Parathyroid adenoma (tissue), 2 donors: ENCODE measurements at regions not wholly inside any gene's neighbourhood (a gene's known extent, or its start where the extent isn't known, plus 50 kb on each side); places are given as distances from the start of the nearest gene placed in this dataset.

Experiments used
- H2AFZ ChIP-seq: fragments of 300-600 bp; sonication (generic); one replicate; pipeline ENCODE4 v1.7.0; 2017; ENCODE audit warnings: antibody characterized with exemption, mild to moderate bottlenecking
- H3K27ac ChIP-seq: fragments of 300-600 bp; sonication (generic); one replicate; pipeline ENCODE4 v1.7.0; 2017
- H3K27me3 ChIP-seq: fragments of 300-600 bp; sonication (generic); one replicate; pipeline ENCODE4 v1.7.0; 2017; ENCODE audit warnings: low read length; ENCODE audit not compliant: control insufficient read depth, insufficient read depth
- H3K36me3 ChIP-seq: fragments of 300-600 bp; sonication (generic); one replicate; pipeline ENCODE4 v1.7.0; 2017; ENCODE audit warnings: low read length; ENCODE audit not compliant: control insufficient read depth, insufficient read depth
- H3K4me1 ChIP-seq: fragments of 300-600 bp; sonication (generic); one replicate; pipeline ENCODE4 v1.7.0; 2017; ENCODE audit warnings: control low read depth
- H3K4me2 ChIP-seq: fragments of 300-600 bp; sonication (generic); one replicate; pipeline ENCODE4 v1.7.0; 2017; ENCODE audit warnings: low read length
- H3K4me3 ChIP-seq: fragments of 300-600 bp; sonication (generic); one replicate; pipeline ENCODE4 v1.7.0; 2017; ENCODE audit warnings: low read depth, low read length
- H3K79me2 ChIP-seq: fragments of 300-600 bp; sonication (generic); one replicate; pipeline ENCODE4 v1.7.0; 2017; ENCODE audit warnings: control low read depth
- H3K9ac ChIP-seq: fragments of 300-600 bp; sonication (generic); one replicate; pipeline ENCODE4 v1.7.0; 2017; ENCODE audit warnings: mild to moderate bottlenecking
- H3K9me3 ChIP-seq: fragments of 300-600 bp; sonication (generic); one replicate; pipeline ENCODE4 v1.7.0; 2017; ENCODE audit warnings: low read length; ENCODE audit not compliant: control insufficient read depth
- TF ChIP-seq, protein P1 (sequence below): fragments of 300-600 bp; sonication (generic); IDR thresholded peaks from one replicate; pipeline ENCODE4 v1.7.0; 2017; ENCODE audit warnings: antibody characterized with exemption, mild to moderate bottlenecking
- donor health status: primary hyperparathyroidism.

DNA sequence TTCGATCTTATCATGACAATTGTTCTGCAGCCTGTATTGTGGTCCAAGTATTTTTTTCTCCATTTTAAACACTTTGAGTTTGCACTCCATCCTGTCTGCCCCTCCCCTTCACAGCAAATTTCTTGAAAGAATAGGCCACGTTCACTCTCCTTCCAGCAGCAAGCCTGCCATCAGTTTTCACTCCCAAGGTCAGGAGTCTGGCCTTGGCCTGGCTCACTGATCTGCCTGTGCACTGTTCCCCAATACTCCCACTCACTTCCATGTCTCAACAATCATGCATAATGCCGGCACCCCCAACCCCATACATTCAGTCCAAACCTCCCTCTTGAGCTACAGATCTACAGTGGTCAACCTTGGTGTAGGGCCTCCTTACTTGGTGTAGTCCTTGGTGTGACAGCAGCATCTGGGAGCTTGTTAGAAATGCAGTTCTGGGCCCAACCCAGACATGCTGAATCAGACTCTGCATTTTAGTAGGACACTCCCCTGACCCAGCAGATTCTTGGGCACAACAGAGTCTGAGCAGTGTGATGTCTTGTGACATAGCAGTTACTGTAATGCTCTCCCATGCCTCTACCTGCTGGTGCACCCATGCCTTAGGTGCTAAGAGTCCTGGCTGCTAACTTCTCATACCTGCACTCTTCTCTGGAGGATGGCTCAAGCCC, 58.3 kb upstream of the XCR1 start:
- Histone ChIP-seq H3K4me3 (no peak overlapping the region), H2AFZ (no peak overlapping the region), H3K9me3 (no peaks in the 10 kb centered on the region), H3K4me1 (no peaks in the 10 kb centered on the region), H3K9ac (no peak overlapping the region), H3K27ac (no peak overlapping the region), H3K79me2 (no peaks in the 10 kb centered on the region), H3K27me3 (no peaks in the 10 kb centered on the region), H3K36me3 (no peaks in the 10 kb centered on the region), H3K4me2 (no peak overlapping the region)
- TF ChIP-seq, protein P1, sequence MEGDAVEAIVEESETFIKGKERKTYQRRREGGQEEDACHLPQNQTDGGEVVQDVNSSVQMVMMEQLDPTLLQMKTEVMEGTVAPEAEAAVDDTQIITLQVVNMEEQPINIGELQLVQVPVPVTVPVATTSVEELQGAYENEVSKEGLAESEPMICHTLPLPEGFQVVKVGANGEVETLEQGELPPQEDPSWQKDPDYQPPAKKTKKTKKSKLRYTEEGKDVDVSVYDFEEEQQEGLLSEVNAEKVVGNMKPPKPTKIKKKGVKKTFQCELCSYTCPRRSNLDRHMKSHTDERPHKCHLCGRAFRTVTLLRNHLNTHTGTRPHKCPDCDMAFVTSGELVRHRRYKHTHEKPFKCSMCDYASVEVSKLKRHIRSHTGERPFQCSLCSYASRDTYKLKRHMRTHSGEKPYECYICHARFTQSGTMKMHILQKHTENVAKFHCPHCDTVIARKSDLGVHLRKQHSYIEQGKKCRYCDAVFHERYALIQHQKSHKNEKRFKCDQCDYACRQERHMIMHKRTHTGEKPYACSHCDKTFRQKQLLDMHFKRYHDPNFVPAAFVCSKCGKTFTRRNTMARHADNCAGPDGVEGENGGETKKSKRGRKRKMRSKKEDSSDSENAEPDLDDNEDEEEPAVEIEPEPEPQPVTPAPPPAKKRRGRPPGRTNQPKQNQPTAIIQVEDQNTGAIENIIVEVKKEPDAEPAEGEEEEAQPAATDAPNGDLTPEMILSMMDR = no peak

DNA sequence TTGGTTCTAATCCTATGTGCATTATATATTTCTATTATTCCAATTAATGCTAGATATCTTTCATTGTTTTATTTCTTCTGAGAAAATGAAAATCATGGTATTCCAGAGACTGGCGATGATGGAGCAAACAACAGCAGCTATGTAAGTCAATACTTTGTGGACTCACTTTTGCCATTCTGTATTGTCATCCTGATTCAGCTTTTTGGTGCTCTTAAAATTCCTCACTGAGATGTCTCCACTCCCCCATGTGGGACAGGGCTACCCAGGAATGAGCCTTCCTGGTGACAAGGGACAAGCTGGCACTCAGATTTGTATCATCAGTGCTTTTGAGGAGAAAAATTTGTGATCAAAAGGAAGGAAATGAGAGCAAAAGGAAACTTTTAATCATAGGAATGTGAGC, 56.7 kb upstream of the XCR1 start:
- Histone ChIP-seq H3K9ac (no peak overlapping the region), H3K27ac (no peak overlapping the region), H3K27me3 (no peaks in the 10 kb centered on the region), H3K4me3 (no peak overlapping the region), H2AFZ (no peak overlapping the region), H3K9me3 (no peaks in the 10 kb centered on the region), H3K36me3 (no peaks in the 10 kb centered on the region), H3K4me2 (no peak overlapping the region), H3K79me2 (no peaks in the 10 kb centered on the region), H3K4me1 (no peaks in the 10 kb centered on the region)
- TF ChIP-seq, protein P1 = no peak

DNA sequence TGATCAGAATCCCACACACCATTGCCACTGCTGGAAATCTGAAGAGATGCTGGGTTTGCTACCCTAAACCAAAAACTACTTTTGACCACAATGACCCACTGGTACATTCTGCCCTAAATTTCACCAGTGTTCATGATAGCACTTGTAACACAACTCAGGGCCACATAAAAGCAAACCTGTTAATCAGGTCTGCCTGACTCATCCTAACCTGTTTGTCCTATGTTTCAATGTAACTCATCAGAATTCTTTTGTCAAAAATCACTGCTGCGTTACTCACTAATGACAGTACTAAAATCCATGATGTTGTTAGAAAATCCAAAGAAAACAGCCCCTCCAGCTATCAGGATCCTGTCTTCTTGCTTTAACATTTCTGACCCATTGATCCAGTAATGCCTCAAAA, 55.6 kb upstream of the XCR1 start:
- Histone ChIP-seq H3K4me1 (no peaks in the 10 kb centered on the region), H3K4me2 (no peak overlapping the region), H3K9me3 (no peaks in the 10 kb centered on the region), H3K79me2 (no peaks in the 10 kb centered on the region), H3K4me3 (no peak overlapping the region), H2AFZ (no peak overlapping the region), H3K27ac (no peak overlapping the region), H3K36me3 (no peaks in the 10 kb centered on the region), H3K9ac (no peak overlapping the region), H3K27me3 (no peaks in the 10 kb centered on the region)
- TF ChIP-seq, protein P1 = no peak

DNA sequence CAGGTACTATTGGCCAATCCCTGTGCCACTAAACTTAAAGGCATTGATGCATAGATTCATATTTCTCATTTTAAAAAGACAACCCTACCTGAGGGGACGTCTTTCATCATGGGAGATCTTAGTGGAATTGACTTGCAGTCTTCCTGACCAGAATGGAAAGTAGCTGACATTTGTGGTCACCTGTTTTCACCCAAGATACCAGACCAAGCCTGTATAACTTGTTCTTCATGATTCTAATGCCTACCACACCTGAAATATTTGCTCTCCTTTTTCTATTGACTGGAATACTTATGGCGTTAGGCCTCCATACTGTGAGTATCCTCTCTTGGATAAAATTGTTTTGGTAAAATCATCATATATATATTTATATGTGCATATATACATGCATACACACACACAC, 54.7 kb upstream of the XCR1 start:
- Histone ChIP-seq H3K4me2 (no peak overlapping the region), H3K36me3 (no peaks in the 10 kb centered on the region), H3K4me1 (no peaks in the 10 kb centered on the region), H3K9me3 (no peaks in the 10 kb centered on the region), H3K27ac (no peak overlapping the region), H3K79me2 (no peaks in the 10 kb centered on the region), H3K9ac (no peak overlapping the region), H3K4me3 (no peak overlapping the region), H2AFZ (no peak overlapping the region), H3K27me3 (no peaks in the 10 kb centered on the region)
- TF ChIP-seq, protein P1 = no peak

DNA sequence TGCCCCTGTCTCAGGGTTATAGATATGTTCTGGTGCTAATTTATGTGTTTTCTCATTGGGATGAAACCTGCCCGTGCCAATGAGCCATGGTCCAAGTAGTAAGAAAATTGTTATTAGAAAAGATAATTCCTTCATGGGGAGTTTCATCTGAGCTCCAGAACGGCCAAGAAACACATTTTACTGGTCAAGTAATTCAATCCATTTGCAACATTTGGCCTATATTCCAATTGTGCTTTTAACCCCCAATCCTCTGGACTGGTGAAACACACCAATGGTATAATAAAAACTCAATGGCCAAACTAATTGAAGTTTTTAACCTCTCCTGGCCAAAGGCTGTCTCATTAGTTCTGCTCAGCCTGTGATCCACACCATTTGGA, 53.7 kb upstream of the XCR1 start:
- H3K27me3 ChIP-seq = no peaks in the 10 kb centered on the region
- H3K4me3 ChIP-seq = no peak overlapping the region
- no peak overlapping the region for H2AFZ ChIP-seq
- H3K9ac ChIP-seq = no peak overlapping the region
- H3K4me1 ChIP-seq = no peaks in the 10 kb centered on the region
- H3K27ac ChIP-seq = no peak overlapping the region
- no peaks in the 10 kb centered on the region for H3K36me3 ChIP-seq
- H3K4me2 ChIP-seq = no peak overlapping the region
- H3K9me3 ChIP-seq = no peaks in the 10 kb centered on the region
- H3K79me2 ChIP-seq = no peaks in the 10 kb centered on the region
- TF ChIP-seq, protein P1 = no peak
